Endodermal cell (in vitro differentiated cells): ENCODE measurements at regions not wholly inside any gene's neighbourhood (a gene's known extent, or its start where the extent isn't known, plus 50 kb on each side); places are given as distances from the start of the nearest gene placed in this dataset.
"Not testable (repeated sequence)": the region's sequence is repeated elsewhere in the genome, so short reads cannot be mapped to it uniquely, and the experiment has no call there.

ENCODE experiments used
- DNase-seq: peaks from one replicate; pipeline ENCODE4 v3.0.0-alpha.2; 2017
- H3K27ac ChIP-seq: 2 replicates; pipeline ENCODE4 v1.5.1; 2013; ENCODE audit warnings: mild to moderate bottlenecking, low read depth, low read length, moderate library complexity
- H3K27me3 ChIP-seq: 2 replicates; pipeline ENCODE4 v1.6.1; 2013; ENCODE audit warnings: mild to moderate bottlenecking, low read length, moderate library complexity; ENCODE audit not compliant: insufficient read depth, control insufficient read depth, poor library complexity, severe bottlenecking
- H3K36me3 ChIP-seq: 2 replicates; pipeline ENCODE4 v1.7.0; 2013; ENCODE audit warnings: mild to moderate bottlenecking, low read length, moderate library complexity; ENCODE audit not compliant: control insufficient read depth, insufficient read depth
- H3K4me1 ChIP-seq: one replicate; pipeline ENCODE4 v1.7.0; 2013; ENCODE audit warnings: low read length; ENCODE audit not compliant: control insufficient read depth, insufficient read depth
- H3K4me3 ChIP-seq: 2 replicates; pipeline ENCODE4 v1.5.1; 2013; ENCODE audit warnings: mild to moderate bottlenecking, low read length, moderate library complexity
- H3K9ac ChIP-seq: 2 replicates; pipeline ENCODE4 v1.6.1; 2013; ENCODE audit warnings: mild to moderate bottlenecking, low read length, moderate library complexity; ENCODE audit not compliant: poor library complexity, severe bottlenecking; ENCODE audit errors: extremely low read depth
- H3K9me3 ChIP-seq: 2 replicates; pipeline ENCODE4 v1.6.1; 2013; ENCODE audit warnings: mild to moderate bottlenecking, low read length, moderate library complexity; ENCODE audit not compliant: control insufficient read depth
- H3K27ac Mint-ChIP-seq: 2 replicates; pipeline ENCODE4 v1.8.0; 2020; ENCODE audit warnings: mixed read lengths
- H3K27me3 Mint-ChIP-seq: 2 replicates; pipeline ENCODE4 v1.8.0; 2021; ENCODE audit warnings: mild to moderate bottlenecking, mixed read lengths; ENCODE audit not compliant: insufficient read depth
- H3K36me3 Mint-ChIP-seq: 2 replicates; pipeline ENCODE4 v1.8.0; 2020; ENCODE audit warnings: low read depth, mixed read lengths
- H3K4me1 Mint-ChIP-seq: 2 replicates; pipeline ENCODE4 v1.8.0; 2020; ENCODE audit warnings: mixed read lengths
- H3K4me3 Mint-ChIP-seq: 2 replicates; pipeline ENCODE4 v1.8.0; 2020; ENCODE audit warnings: mild to moderate bottlenecking, moderate library complexity, mixed read lengths
- H3K9me3 Mint-ChIP-seq: 2 replicates; pipeline ENCODE4 v1.8.0; 2020; ENCODE audit warnings: mild to moderate bottlenecking, mixed read lengths
- WGBS, 2 experiments: methylation state at CpG; one replicate each; pipeline versions ENCODE4 v1.1.5 to v1.1.7; 2013; ENCODE audit warnings: missing lambda C conversion rate in 2 of 2, mixed read lengths in 1 of 2; ENCODE audit not compliant: insufficient coverage in 1 of 2, insufficient read length in 1 of 2; 5-methylcytosine and 5-hydroxymethylcytosine counted together
- TF ChIP-seq, protein P1 (sequence below): fragments of 200-600 bp; sonication (generic); conservative IDR thresholded peaks from 2 replicates; pipeline ENCODE4 v1.5.0; 2021; ENCODE audit warnings: antibody characterized with exemption, mild to moderate bottlenecking

DNA sequence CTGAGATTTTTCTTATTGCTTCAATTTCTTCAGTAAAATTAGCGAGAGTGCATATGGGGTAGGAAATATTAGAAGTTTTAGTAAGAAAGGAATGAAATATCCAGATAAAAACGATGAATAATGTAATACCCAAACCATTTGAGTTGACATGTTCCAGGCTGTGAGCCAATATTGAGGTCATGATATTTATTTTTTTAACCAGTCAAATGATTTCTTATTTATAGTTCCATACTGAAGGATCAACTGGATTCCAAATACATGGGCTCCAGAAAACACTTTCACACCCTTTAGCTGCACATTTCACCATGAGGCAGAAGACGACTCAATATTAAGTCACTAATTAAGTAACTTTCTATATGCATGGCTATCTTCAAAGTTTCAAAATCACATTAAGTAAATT lies 312.5 kb downstream of the PPP1R3A start:
- Mint-ChIP-seq H3K27ac (no peak overlapping the region), H3K9me3 (peaks cover 66% of the 10 kb centered on the region), H3K4me1 (no peaks in the 10 kb centered on the region), H3K27me3 (no peaks in the 10 kb centered on the region), H3K36me3 (no peaks in the 10 kb centered on the region), H3K4me3 (no peak overlapping the region)
- no peaks in the 10 kb centered on the region for H3K27me3 ChIP-seq
- H3K27ac ChIP-seq, result no peak overlapping the region
- no peak for DNase-seq
- WGBS, 2 experiments, result 81 to 83% methylated on average over 1 to 3 of the region's 3 CpGs
- no peaks in the 10 kb centered on the region for H3K36me3 ChIP-seq
- no peaks in the 10 kb centered on the region for H3K4me1 ChIP-seq
- no peak overlapping the region for H3K9ac ChIP-seq
- H3K9me3 ChIP-seq, result no peaks in the 10 kb centered on the region
- TF ChIP-seq, protein P1, sequence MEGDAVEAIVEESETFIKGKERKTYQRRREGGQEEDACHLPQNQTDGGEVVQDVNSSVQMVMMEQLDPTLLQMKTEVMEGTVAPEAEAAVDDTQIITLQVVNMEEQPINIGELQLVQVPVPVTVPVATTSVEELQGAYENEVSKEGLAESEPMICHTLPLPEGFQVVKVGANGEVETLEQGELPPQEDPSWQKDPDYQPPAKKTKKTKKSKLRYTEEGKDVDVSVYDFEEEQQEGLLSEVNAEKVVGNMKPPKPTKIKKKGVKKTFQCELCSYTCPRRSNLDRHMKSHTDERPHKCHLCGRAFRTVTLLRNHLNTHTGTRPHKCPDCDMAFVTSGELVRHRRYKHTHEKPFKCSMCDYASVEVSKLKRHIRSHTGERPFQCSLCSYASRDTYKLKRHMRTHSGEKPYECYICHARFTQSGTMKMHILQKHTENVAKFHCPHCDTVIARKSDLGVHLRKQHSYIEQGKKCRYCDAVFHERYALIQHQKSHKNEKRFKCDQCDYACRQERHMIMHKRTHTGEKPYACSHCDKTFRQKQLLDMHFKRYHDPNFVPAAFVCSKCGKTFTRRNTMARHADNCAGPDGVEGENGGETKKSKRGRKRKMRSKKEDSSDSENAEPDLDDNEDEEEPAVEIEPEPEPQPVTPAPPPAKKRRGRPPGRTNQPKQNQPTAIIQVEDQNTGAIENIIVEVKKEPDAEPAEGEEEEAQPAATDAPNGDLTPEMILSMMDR, result no peak
- H3K4me3 ChIP-seq, result no peak overlapping the region

DNA sequence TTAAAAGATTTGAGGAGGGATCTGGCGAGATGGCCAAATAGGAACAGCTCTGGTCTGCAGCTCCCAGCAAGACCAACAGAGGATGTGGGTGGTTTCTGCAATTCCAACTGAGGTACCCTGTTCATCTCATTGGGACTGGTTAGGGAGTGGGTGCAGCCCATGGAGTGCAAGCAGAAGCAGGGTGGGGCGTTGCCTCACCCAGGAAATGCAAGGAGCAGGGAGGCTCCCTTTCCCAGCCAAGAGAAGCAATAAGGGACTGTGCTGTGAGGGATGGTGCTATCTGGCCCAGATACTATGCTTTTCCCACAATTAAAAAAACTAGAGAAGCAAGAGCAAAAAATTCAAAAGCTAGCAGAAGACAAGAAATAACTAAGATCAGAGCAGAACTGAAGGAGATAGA lies 318.4 kb downstream of the PPP1R3A start:
- 84 to 100% methylated on average over 1 to 2 of the region's 2 CpGs for WGBS, 2 experiments
- H3K4me1 Mint-ChIP-seq, H3K36me3 Mint-ChIP-seq, H3K4me3 Mint-ChIP-seq, H3K27me3 Mint-ChIP-seq, H3K27ac ChIP-seq, H3K27me3 ChIP-seq, H3K27ac Mint-ChIP-seq, H3K4me3 ChIP-seq, DNase-seq, H3K4me1 ChIP-seq, H3K36me3 ChIP-seq, H3K9me3 ChIP-seq, H3K9ac ChIP-seq: not testable (repeated sequence)
- H3K9me3 Mint-ChIP-seq, result peaks cover 76% of the 10 kb centered on the region

DNA sequence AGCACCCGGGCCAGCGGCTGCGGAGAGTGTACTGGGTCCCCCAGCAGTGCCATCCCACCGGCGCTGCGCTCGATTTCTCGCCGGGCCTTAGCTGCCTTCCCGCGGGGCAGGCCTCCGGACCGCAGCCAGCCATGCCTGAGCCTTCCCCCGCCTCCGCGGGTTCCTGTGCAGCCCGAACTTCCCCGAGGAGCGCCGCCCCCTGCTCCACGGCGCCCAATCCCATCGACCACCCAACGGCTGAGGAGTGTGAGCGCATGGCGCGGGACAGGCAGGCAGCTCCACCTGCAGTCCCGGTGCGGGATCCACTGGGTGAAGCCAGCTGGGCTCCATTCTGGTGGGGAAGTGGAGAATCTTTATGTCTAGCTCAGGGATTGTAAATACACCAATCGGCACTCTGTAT lies 325.4 kb downstream of the PPP1R3A start:
- H3K9me3 Mint-ChIP-seq, result peaks cover 75% of the 10 kb centered on the region
- H3K4me1 Mint-ChIP-seq, H3K36me3 Mint-ChIP-seq, H3K27me3 Mint-ChIP-seq, H3K4me3 ChIP-seq, H3K9me3 ChIP-seq, H3K9ac ChIP-seq, H3K4me3 Mint-ChIP-seq, H3K27ac ChIP-seq, H3K27me3 ChIP-seq, H3K36me3 ChIP-seq, H3K27ac Mint-ChIP-seq, H3K4me1 ChIP-seq: not testable (repeated sequence)
- 62 to 83% methylated on average over 1 to 30 of the region's 30 CpGs for WGBS, 2 experiments
- peak; percentile 52 for DNase-seq

DNA sequence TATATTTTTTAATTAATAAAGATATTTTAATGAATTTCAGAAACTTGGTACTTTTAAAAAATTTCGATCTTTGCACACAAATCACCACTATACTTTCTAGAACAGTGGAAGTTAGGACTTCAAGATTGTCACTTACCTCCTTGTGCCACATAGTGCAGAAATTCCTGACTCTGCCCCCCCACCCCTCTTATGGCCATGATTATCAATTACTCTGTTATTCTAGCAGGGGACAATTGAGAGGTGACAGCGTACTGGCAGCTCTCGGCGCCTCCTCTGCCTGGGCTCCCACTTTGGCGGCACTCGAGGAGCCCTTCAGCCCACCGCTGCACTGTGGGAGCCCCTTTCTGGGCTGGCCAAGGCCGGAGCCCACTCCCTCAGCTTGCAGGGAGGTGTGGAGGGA lies 325.9 kb downstream of the PPP1R3A start:
- H3K27me3 ChIP-seq, H3K4me1 ChIP-seq, H3K9me3 ChIP-seq, H3K27ac ChIP-seq, H3K27me3 Mint-ChIP-seq, H3K27ac Mint-ChIP-seq, H3K36me3 ChIP-seq, H3K9ac ChIP-seq, H3K4me1 Mint-ChIP-seq, H3K4me3 Mint-ChIP-seq, H3K36me3 Mint-ChIP-seq, DNase-seq, H3K4me3 ChIP-seq: not testable (repeated sequence)
- peaks cover 75% of the 10 kb centered on the region for H3K9me3 Mint-ChIP-seq
- WGBS, 2 experiments, result 58% methylated on average over 7 of the region's 8 CpGs; no CpG with 5 or more reads in 1 of the 2 experiments
